Hepatocyte (in vitro differentiated cells): ENCODE measurements at regions not wholly inside any gene's neighbourhood (a gene's known extent, or its start where the extent isn't known, plus 50 kb on each side); places are given as distances from the start of the nearest gene placed in this dataset.

Experiments
- DNase-seq: peaks from one replicate; pipeline ENCODE4 v3.0.0-alpha.2; 2016; ENCODE audit warnings: low spot score
- H2AFZ ChIP-seq: fragments of 200-600 bp; sonication (generic); 2 replicates; pipeline ENCODE4 v1.6.0; 2016; ENCODE audit warnings: antibody characterized with exemption, mild to moderate bottlenecking
- H3K27ac ChIP-seq: fragments of 200-600 bp; sonication (generic); 2 replicates; pipeline ENCODE4 v1.5.1; 2016; ENCODE audit warnings: mild to moderate bottlenecking
- H3K27me3 ChIP-seq: fragments of 200-600 bp; sonication (generic); 2 replicates; pipeline ENCODE4 v1.6.1; 2016
- H3K36me3 ChIP-seq: fragments of 200-600 bp; sonication (generic); replicated peaks from 2 replicates; pipeline ENCODE4 v1.5.1; 2016; ENCODE audit warnings: low read depth; ENCODE audit not compliant: insufficient read depth
- H3K4me1 ChIP-seq: fragments of 200-600 bp; sonication (generic); 2 replicates; pipeline ENCODE4 v1.5.1; 2016; ENCODE audit warnings: mild to moderate bottlenecking, moderate library complexity; ENCODE audit not compliant: insufficient read depth
- H3K4me2 ChIP-seq: fragments of 200-600 bp; sonication (generic); 2 replicates; pipeline ENCODE4 v1.6.0; 2016
- H3K4me3 ChIP-seq: fragments of 200-600 bp; sonication (generic); 2 replicates; pipeline ENCODE4 v1.5.1; 2016; ENCODE audit warnings: mild to moderate bottlenecking
- H3K79me2 ChIP-seq: fragments of 200-600 bp; sonication (generic); 2 replicates; pipeline ENCODE4 v1.6.0; 2017; ENCODE audit warnings: mild to moderate bottlenecking
- H3K9me2 ChIP-seq: fragments of 200-600 bp; sonication (generic); replicated peaks from 2 replicates; pipeline ENCODE4 v1.6.0; 2017; ENCODE audit warnings: mild to moderate bottlenecking; ENCODE audit not compliant: insufficient read depth
- H3K9me3 ChIP-seq: fragments of 200-600 bp; sonication (generic); 2 replicates; pipeline ENCODE4 v1.5.1; 2016; ENCODE audit warnings: low read depth, mild to moderate bottlenecking
- H4K20me1 ChIP-seq: fragments of 200-600 bp; sonication (generic); 2 replicates; pipeline ENCODE4 v1.6.0; 2016; ENCODE audit warnings: mild to moderate bottlenecking; ENCODE audit not compliant: insufficient read depth, poor library complexity, severe bottlenecking
- EZH2 ChIP-seq: fragments of 200-600 bp; sonication (generic); IDR thresholded peaks from 2 replicates; pipeline ENCODE4 v1.6.1; 2016; ENCODE audit warnings: antibody characterized with exemption, mild to moderate bottlenecking, borderline replicate concordance
- EZH2phosphoT487 ChIP-seq: fragments of 200-600 bp; sonication (generic); IDR thresholded peaks from one replicate; pipeline ENCODE4 v1.6.1; 2018; ENCODE audit warnings: antibody characterized with exemption, mild to moderate bottlenecking, low read depth, moderate library complexity; ENCODE audit not compliant: unreplicated experiment, severe bottlenecking
- WGBS: methylation state at CpG from one replicate; pipeline ENCODE4 v1.1.6; 2016; ENCODE audit warnings: low lambda C conversion rate; ENCODE audit errors: missing lambda C conversion rate; 5-methylcytosine and 5-hydroxymethylcytosine counted together
- TF ChIP-seq, protein P1 (sequence below): fragments of 200-600 bp; sonication (generic); IDR thresholded peaks from 2 replicates; pipeline ENCODE4 v1.5.1; 2016; ENCODE audit warnings: antibody characterized with exemption, mild to moderate bottlenecking; ENCODE audit not compliant: poor library complexity

GRCh38 chr6:41445261-41445660 is 100.9 kb upstream of the FOXP4 start:
- Histone ChIP-seq H3K79me2 (no peaks in the 10 kb centered on the region), H3K27ac (no peak overlapping the region), H3K9me2 (no peaks in the 10 kb centered on the region), H4K20me1 (no peaks in the 10 kb centered on the region), H2AFZ (no peak overlapping the region), H3K4me3 (no peak overlapping the region), H3K4me1 (peaks cover 45% of the 10 kb centered on the region), H3K36me3 (no peaks in the 10 kb centered on the region), H3K9me3 (no peaks in the 10 kb centered on the region), H3K27me3 (no peaks in the 10 kb centered on the region), H3K4me2 (no peak overlapping the region)
- WGBS: 74% methylated on average over 11 of the region's 11 CpGs
- no peak for DNase-seq
- TF ChIP-seq, protein P1, sequence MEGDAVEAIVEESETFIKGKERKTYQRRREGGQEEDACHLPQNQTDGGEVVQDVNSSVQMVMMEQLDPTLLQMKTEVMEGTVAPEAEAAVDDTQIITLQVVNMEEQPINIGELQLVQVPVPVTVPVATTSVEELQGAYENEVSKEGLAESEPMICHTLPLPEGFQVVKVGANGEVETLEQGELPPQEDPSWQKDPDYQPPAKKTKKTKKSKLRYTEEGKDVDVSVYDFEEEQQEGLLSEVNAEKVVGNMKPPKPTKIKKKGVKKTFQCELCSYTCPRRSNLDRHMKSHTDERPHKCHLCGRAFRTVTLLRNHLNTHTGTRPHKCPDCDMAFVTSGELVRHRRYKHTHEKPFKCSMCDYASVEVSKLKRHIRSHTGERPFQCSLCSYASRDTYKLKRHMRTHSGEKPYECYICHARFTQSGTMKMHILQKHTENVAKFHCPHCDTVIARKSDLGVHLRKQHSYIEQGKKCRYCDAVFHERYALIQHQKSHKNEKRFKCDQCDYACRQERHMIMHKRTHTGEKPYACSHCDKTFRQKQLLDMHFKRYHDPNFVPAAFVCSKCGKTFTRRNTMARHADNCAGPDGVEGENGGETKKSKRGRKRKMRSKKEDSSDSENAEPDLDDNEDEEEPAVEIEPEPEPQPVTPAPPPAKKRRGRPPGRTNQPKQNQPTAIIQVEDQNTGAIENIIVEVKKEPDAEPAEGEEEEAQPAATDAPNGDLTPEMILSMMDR: no peak
- TF ChIP-seq EZH2: no peak
- TF ChIP-seq EZH2phosphoT487: no peak

GRCh38 chr6:41446132-41446531 is 100.0 kb upstream of the FOXP4 start:
- Histone ChIP-seq H3K9me3 (no peaks in the 10 kb centered on the region), H3K4me2 (no peak overlapping the region), H3K4me3 (no peak overlapping the region), H4K20me1 (no peaks in the 10 kb centered on the region), H3K27ac (no peak overlapping the region), H2AFZ (no peak overlapping the region), H3K4me1 (peaks cover 54% of the 10 kb centered on the region), H3K27me3 (no peaks in the 10 kb centered on the region), H3K79me2 (no peaks in the 10 kb centered on the region), H3K36me3 (no peaks in the 10 kb centered on the region), H3K9me2 (no peaks in the 10 kb centered on the region)
- WGBS: 92% methylated on average over 4 of the region's 4 CpGs
- TF ChIP-seq, protein P1: no peak
- no peak for TF ChIP-seq EZH2
- no peak for TF ChIP-seq EZH2phosphoT487
- DNase-seq: no peak

DNA sequence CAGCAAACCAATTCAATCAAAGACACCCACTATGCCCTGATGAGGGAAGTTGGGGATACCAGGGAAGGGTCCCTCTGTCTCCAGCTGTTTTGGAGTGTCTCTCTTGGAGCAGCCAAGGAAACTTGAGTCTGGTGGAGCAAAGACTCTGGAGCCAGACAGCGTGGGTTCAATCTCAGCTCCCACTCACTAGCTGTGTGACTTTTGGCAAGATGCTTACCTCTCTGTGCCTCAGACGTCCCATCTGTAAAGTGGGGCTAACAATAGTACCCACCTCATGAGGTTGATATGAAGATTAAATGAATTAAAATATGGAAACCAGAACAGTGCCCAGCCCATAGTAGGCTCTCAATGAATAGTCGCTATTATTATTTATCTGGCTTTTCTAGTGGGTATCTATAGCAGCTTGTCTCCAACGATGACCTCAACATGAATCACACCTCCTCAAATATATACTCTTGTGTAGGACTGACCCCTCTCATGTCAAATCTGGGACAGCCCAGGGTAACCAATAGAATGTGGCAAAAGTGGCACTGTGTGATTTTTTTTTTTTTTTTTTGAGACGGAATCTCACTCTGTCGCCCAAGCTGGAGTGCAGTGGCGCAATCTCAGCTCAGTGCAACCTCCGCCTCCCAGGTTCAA is 99.2 kb upstream of the FOXP4 start:
- TF ChIP-seq, protein P1: no peak
- TF ChIP-seq EZH2phosphoT487: no peak
- TF ChIP-seq EZH2: no peak
- no peaks in the 10 kb centered on the region for H3K9me2 ChIP-seq

GRCh38 chr6:41448256-41448655 is 97.9 kb upstream of the FOXP4 start:
- H3K4me3 ChIP-seq: no peak overlapping the region
- peaks cover 49% of the 10 kb centered on the region for H3K4me1 ChIP-seq
- no peaks in the 10 kb centered on the region for H4K20me1 ChIP-seq
- H3K4me2 ChIP-seq: no peak overlapping the region
- no peaks in the 10 kb centered on the region for H3K79me2 ChIP-seq
- 100% methylated on average over 1 of the region's 1 CpG for WGBS
- no peaks in the 10 kb centered on the region for H3K9me2 ChIP-seq
- no peak for DNase-seq
- H3K9me3 ChIP-seq: no peaks in the 10 kb centered on the region
- H3K27ac ChIP-seq: no peak overlapping the region
- H3K27me3 ChIP-seq: no peaks in the 10 kb centered on the region
- no peak overlapping the region for H2AFZ ChIP-seq
- TF ChIP-seq EZH2 (no peak), EZH2phosphoT487 (no peak)
- TF ChIP-seq, protein P1: no peak
- H3K36me3 ChIP-seq: no peaks in the 10 kb centered on the region

More for the DNA sequence above, 99.2 kb upstream of the FOXP4 start:
- no peak overlapping the region for H3K4me2 ChIP-seq
- H2AFZ ChIP-seq: no peak overlapping the region
- no peak overlapping the region for H3K4me3 ChIP-seq
- no peaks in the 10 kb centered on the region for H3K79me2 ChIP-seq
- peaks cover 58% of the 10 kb centered on the region for H3K4me1 ChIP-seq
- no peaks in the 10 kb centered on the region for H3K27me3 ChIP-seq
- no peaks in the 10 kb centered on the region for H4K20me1 ChIP-seq
- no peak for DNase-seq
- H3K9me3 ChIP-seq: no peaks in the 10 kb centered on the region
- H3K27ac ChIP-seq: no peak overlapping the region
- WGBS: 91% methylated on average over 8 of the region's 8 CpGs
- H3K36me3 ChIP-seq: no peaks in the 10 kb centered on the region
